ENCODE measurements at regions not wholly inside any gene's neighbourhood (a gene's known extent, or its start where the extent isn't known, plus 50 kb on each side); places are given as distances from the start of the nearest gene placed in this dataset.

- TF ChIP-seq CTCF (IDR thresholded peaks at IDR 0.05): no peak
- TF ChIP-seq ZFX (IDR thresholded peaks at IDR 0.05; ENCODE audit: borderline replicate concordance): no peak
Observed at GRCh38 chr5:57753446-57753845, 270.8 kb upstream of the ACTBL2 start.

Data from 22Rv1 (cell line).